ENCODE measurements at regions not wholly inside any gene's neighbourhood (a gene's known extent, or its start where the extent isn't known, plus 50 kb on each side); places are given as distances from the start of the nearest gene placed in this dataset.

DNA sequence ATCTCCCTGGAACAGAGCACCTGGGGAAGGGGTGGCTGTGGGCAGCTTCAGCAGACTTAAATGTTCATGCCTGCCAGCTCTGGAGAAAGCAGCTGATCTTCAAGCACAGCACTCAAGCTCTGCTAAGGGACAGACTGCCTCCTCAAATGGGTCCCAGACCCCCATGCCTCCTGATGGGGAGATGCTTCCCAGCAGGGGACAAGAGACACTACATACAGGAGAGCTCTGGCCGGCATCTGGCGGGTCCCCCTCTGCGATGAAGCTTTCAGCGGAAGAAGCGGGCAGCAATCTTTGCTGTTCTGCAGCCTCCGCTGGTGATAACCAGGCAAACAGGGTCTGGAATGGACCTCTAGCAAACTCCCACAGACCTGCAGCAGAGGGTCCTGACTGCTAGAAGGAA is 294.8 kb downstream of the RND3 start:
- TF ChIP-seq, protein P1, sequence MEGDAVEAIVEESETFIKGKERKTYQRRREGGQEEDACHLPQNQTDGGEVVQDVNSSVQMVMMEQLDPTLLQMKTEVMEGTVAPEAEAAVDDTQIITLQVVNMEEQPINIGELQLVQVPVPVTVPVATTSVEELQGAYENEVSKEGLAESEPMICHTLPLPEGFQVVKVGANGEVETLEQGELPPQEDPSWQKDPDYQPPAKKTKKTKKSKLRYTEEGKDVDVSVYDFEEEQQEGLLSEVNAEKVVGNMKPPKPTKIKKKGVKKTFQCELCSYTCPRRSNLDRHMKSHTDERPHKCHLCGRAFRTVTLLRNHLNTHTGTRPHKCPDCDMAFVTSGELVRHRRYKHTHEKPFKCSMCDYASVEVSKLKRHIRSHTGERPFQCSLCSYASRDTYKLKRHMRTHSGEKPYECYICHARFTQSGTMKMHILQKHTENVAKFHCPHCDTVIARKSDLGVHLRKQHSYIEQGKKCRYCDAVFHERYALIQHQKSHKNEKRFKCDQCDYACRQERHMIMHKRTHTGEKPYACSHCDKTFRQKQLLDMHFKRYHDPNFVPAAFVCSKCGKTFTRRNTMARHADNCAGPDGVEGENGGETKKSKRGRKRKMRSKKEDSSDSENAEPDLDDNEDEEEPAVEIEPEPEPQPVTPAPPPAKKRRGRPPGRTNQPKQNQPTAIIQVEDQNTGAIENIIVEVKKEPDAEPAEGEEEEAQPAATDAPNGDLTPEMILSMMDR (IDR thresholded peaks at IDR 0.05) = no peak
- TF ChIP-seq POLR2A (IDR thresholded peaks at IDR 0.05) = no peak
- no peak for TF ChIP-seq EP300 (IDR thresholded peaks at IDR 0.05)

Measured in suprapubic skin (tissue), 3 donors.